ENCODE measurements at regions not wholly inside any gene's neighbourhood (a gene's known extent, or its start where the extent isn't known, plus 50 kb on each side); places are given as distances from the start of the nearest gene placed in this dataset.

DNA sequence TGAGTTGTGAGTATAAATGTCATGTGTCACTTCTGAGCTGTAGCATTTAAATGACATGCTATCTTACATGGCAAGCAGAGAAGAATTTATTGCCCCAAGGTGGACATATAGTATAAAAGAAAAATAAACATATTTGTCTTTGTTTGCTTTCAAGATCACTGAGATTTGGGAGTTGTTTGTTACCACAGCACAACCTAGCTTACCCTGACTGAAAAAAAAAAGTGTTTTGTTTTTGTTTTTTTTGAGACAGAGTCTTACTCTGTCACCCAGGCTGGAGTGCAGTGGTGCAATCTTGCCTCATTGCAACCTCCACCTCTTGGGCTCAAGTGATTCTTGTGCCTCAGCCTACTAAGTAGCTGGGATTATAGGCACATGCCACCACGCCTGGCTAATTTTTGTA, 596.5 kb downstream of the MED13L start:
- no peaks in the 10 kb centered on the region for H3K4me1 Mint-ChIP-seq
- TF ChIP-seq, protein P1, sequence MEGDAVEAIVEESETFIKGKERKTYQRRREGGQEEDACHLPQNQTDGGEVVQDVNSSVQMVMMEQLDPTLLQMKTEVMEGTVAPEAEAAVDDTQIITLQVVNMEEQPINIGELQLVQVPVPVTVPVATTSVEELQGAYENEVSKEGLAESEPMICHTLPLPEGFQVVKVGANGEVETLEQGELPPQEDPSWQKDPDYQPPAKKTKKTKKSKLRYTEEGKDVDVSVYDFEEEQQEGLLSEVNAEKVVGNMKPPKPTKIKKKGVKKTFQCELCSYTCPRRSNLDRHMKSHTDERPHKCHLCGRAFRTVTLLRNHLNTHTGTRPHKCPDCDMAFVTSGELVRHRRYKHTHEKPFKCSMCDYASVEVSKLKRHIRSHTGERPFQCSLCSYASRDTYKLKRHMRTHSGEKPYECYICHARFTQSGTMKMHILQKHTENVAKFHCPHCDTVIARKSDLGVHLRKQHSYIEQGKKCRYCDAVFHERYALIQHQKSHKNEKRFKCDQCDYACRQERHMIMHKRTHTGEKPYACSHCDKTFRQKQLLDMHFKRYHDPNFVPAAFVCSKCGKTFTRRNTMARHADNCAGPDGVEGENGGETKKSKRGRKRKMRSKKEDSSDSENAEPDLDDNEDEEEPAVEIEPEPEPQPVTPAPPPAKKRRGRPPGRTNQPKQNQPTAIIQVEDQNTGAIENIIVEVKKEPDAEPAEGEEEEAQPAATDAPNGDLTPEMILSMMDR (IDR thresholded peaks at IDR 0.05): no peak
- H4K20me1 ChIP-seq (ENCODE audit: insufficient read depth, low read length): no peaks in the 10 kb centered on the region
- intact Hi-C loops (cut with micrococcal nuclease): no loop called here
- H3K9me3 Mint-ChIP-seq: peaks cover 0 to 11% (median 0%) of the 10 kb centered on the region in 7 donors
- no peaks in the 10 kb centered on the region for H3K4me1 ChIP-seq (ENCODE audit: control insufficient read depth in 1 of 2, insufficient read depth in 2 of 2, low read length in 2 of 2)
- no peak overlapping the region for H3K27ac ChIP-seq (ENCODE audit: low read depth in 1 of 2, low read length in 2 of 2)
- no peak overlapping the region for H3K27ac Mint-ChIP-seq
- H3K36me3 Mint-ChIP-seq: no peaks in the 10 kb centered on the region
- WGBS (ENCODE audit: insufficient coverage): no CpG with 5 or more reads among the region's 1 CpG
- no peak for DNase-seq
- no peaks in the 10 kb centered on the region for H3K79me2 ChIP-seq (ENCODE audit: insufficient read depth, low read length)
- no peak overlapping the region for H3K4me2 ChIP-seq (replicated peaks; ENCODE audit: extremely low read depth, low read length, poor library complexity, severe bottlenecking)
- no peak overlapping the region for H3K4me3 ChIP-seq (replicated peaks in 1 of 3; ENCODE audit: low read depth in 2 of 3, low read length in 3 of 3)
- peaks cover 0 to 4% of the 10 kb centered on the region in 2 donors for H3K9me3 ChIP-seq (replicated peaks in 1 of 2; ENCODE audit: control insufficient read depth in 1 of 2, insufficient read depth in 1 of 2, low read length in 2 of 2)
- no peak overlapping the region for H2AFZ ChIP-seq (ENCODE audit: insufficient read depth, low read depth, low read length, poor library complexity, severe bottlenecking)
- H3K4me3 Mint-ChIP-seq: no peak overlapping the region
- no peaks in the 10 kb centered on the region for H3K27me3 Mint-ChIP-seq (ENCODE audit: low read depth in 3 of 3)
- no peaks in the 10 kb centered on the region for H3K27me3 ChIP-seq (ENCODE audit: control insufficient read depth in 2 of 2, insufficient read depth in 2 of 2, low read length in 2 of 2)
- H3K9ac ChIP-seq (ENCODE audit: insufficient read depth, low read length, poor library complexity, severe bottlenecking): no peak overlapping the region
- H3K36me3 ChIP-seq (replicated peaks in 1 of 2; ENCODE audit: control insufficient read depth in 1 of 2, insufficient read depth in 2 of 2, low read length in 2 of 2): no peaks in the 10 kb centered on the region

DNA sequence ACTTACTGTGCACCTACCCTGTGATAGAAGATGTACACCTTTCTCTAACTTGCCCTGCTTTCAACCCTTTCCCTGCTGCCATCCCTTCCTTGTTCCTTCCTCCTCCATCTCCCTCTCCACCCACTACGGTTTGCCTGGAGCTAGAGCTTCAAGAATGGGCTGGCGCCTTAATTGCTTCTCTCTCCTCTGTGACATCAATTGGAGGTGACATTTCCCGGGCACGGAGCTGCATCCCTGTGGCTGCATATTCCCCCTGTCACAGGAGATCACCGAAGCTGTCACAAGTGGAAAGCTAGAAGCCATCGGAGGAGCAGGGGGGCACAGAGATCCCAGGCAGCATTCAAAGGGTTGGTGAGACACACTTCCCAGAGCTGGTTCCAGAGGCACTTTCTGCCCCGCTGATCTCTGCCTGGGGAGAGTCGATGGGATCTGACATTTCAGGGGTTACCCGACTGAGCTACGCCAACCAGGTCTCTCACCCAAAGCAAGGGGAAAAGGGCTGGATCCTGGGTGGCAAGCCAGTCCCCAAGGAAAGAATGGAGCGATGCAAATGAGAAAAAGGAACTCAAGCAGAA, 604.9 kb downstream of the MED13L start:
- H3K4me1 ChIP-seq (ENCODE audit: control insufficient read depth in 1 of 2, insufficient read depth in 2 of 2, low read length in 2 of 2): no peaks in the 10 kb centered on the region
- Mint-ChIP-seq H3K27ac (no peak overlapping the region), H3K27me3 (ENCODE audit: low read depth in 3 of 3) (peaks cover 2 to 6% (median 2%) of the 10 kb centered on the region in 3 donors), H3K4me1 (no peaks in the 10 kb centered on the region), H3K9me3 (peaks cover 1 to 5% (median 3%) of the 10 kb centered on the region in 7 donors), H3K4me3 (no peak overlapping the region), H3K36me3 (no peaks in the 10 kb centered on the region)
- TF ChIP-seq, protein P1 (IDR thresholded peaks at IDR 0.05): no peak
- DNase-seq: no peak
- intact Hi-C loops (cut with micrococcal nuclease): no loop called here
- H2AFZ ChIP-seq (ENCODE audit: insufficient read depth, low read depth, low read length, poor library complexity, severe bottlenecking): no peak overlapping the region
- H4K20me1 ChIP-seq (ENCODE audit: insufficient read depth, low read length): no peaks in the 10 kb centered on the region
- H3K36me3 ChIP-seq (replicated peaks in 1 of 2; ENCODE audit: control insufficient read depth in 1 of 2, insufficient read depth in 2 of 2, low read length in 2 of 2): no peaks in the 10 kb centered on the region
- no peaks in the 10 kb centered on the region for H3K27me3 ChIP-seq (ENCODE audit: control insufficient read depth in 2 of 2, insufficient read depth in 2 of 2, low read length in 2 of 2)
- no peak overlapping the region for H3K4me2 ChIP-seq (replicated peaks; ENCODE audit: extremely low read depth, low read length, poor library complexity, severe bottlenecking)
- 86% methylated on average over 11 of the region's 11 CpGs for WGBS (ENCODE audit: insufficient coverage)
- H3K27ac ChIP-seq (ENCODE audit: low read depth in 1 of 2, low read length in 2 of 2): no peak overlapping the region
- H3K9me3 ChIP-seq (replicated peaks in 1 of 2; ENCODE audit: control insufficient read depth in 1 of 2, insufficient read depth in 1 of 2, low read length in 2 of 2): no peaks in the 10 kb centered on the region
- no peak overlapping the region for H3K4me3 ChIP-seq (replicated peaks in 1 of 3; ENCODE audit: low read depth in 2 of 3, low read length in 3 of 3)
- no peak overlapping the region for H3K9ac ChIP-seq (ENCODE audit: insufficient read depth, low read length, poor library complexity, severe bottlenecking)
- no peaks in the 10 kb centered on the region for H3K79me2 ChIP-seq (ENCODE audit: insufficient read depth, low read length)
